Stimulated activated CD4-positive, alpha-beta T cell treated with anti-CD3 and anti-CD28 coated beads, Interleukin-15, amount 100 ng/mL, for 48 hours (primary cell): ENCODE measurements at regions not wholly inside any gene's neighbourhood (a gene's known extent, or its start where the extent isn't known, plus 50 kb on each side); places are given as distances from the start of the nearest gene placed in this dataset.
"Not testable (repeated sequence)": the region's sequence is repeated elsewhere in the genome, so short reads cannot be mapped to it uniquely, and the experiment has no call there.

Source experiments
- DNase-seq, 2 donors: peaks; one replicate each; pipeline ENCODE4 v3.0.0-alpha.2; 2020; ENCODE audit warnings: low read depth in 2 of 2

DNA sequence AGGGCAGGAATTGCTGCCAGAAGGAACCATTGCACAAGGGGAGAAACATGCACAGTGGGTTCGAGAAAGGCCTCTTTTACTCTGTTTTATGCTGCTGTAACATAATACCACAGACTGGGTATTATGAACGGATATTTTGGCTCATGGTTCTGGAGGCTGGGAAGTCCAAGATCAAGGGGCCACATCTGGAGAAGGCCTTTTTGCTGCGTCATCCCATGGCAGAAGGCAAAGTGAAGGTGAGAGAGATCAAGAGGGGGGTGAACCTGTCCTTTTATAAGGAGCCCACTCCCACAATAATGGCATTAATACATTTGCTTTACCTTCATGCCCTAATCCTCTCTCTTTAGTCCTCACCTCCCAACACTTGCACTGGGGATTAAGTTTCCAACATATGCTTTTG lies 136.9 kb upstream of the ALDH1B1 start:
- DNase-seq, result no peak

DNA sequence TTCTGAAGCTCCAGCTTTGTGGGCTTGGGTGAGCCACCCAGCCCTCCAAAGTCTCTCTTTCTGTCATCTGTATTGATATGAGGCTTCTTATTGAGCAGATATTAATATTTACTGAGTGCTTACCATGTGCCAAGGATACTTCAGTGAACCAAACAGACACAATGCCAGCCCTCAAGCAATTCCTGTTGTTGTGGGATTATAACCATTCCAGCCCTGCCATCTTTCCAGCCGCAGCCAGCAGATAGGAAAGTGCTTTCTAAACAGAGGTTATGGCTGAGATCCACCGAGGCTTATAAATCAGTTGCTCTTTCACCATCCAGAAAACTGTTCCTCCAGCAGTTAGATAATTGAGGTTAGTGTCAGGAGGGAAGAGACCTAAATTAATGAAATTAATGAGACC lies 137.7 kb upstream of the ALDH1B1 start:
- DNase-seq, result no peak

DNA sequence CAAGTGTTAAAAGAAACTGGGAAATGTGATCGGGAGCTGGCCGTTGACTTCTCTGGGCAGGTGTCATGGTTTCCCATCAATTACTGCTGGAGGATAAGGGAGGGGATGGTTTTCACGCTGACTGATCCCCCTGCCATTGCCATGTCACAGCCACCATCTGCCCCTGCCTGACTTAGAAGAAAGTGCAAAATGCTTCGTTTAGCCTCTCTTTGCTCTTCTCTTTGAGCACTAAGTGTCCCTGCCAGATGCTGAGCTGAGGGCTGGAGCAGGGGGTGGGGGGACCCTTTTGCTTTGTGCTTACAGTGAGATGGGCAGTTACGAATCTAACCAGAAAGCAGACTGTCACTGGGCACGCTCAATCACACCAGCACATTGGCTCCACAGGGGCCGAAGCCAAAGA lies 138.4 kb upstream of the ALDH1B1 start:
- no peak for DNase-seq

DNA sequence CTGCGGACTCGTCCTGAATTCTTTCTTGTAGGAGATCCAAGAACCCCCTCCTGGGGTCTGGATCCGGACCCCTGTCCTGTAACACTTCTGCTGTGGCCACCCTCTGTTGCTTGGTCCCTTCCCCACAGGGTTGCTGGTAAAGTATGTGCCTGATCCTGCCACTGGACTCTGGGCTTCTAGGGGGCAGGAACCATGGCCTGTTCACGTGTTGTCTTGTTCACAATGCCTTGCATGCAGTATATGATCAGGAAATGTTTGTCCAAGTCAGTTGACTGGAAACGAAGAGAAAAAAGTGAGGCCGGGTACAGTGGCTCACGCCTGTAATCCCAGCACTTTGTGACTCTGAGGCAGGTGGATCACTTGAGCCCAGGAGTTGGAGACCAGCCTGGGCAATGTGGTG lies 139.3 kb upstream of the ALDH1B1 start:
- no peak for DNase-seq

DNA sequence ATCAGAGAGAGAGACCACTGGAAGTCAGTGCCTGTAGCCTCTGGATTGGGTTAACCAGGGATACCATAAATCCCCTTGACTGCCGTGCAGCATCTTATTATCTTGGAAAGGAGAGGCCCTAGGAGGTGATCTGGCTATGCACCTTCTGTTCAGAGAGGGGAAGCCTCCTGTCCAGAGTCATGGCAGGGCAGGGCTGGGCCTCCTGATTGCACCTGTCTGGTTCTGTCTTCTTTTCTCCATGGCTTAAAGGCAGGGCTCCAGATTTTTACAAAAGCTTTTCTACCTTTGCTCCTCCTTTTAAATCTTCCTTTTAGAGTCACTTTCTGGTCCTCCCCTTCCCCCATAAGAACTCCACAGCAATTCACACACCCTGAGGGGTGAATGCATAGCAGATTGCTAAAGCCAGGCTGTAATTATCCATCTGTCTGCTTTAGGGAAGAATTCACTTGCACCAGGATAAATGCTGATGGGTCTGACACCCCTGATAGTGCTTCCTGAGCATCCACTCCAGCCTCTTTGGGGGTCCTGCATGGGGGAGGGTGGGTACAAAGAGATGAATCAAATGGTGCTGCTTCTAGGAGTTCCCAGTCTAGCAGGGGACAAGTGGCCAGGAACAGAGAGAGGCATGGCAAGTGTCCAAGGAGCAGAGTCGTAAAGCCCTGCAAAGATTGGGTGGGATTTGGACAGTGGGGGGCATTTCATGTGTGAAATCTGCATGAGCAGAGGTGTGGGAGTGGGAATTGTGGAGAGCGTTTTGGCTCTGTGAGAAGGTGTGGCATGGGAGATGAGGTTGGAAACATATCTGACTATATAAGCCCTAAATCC lies 141.3 kb upstream of the ALDH1B1 start:
- DNase-seq, result no peak

DNA sequence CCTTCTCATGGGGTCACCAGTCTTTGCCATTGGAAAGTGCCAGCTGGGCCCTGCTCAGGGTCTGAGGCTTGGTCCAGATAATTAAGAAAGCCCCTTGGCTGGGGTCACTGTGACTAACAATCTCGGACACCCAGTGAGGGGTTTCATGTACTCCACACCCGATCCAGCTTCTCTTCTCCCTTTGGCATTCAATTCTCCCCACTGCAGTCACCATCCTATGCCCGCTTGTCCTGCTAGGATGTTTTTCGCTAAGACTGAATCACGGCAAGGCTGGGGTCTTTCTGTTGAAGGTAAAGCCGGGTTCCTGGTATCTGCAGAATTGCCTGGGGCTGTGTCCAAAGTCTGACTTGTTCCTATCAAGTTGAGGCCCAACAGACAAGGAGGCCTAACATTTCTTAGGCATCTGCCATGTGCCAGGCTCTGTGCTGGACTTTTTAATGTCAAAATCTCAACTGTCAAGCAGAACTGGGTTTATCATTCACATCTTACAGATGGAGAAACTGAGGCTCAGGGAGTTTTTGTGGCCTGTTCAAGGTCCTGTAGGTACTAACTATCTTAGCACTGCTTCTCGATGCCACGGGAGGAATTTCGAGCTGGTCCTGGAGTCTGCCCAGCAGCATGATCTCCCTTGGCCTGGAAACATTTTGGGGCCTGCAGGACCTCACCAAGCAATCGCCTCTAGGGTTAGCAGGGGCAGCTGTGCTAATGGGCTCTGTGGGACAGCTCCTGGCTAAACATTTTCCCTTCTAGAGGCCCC lies 142.0 kb upstream of the ALDH1B1 start:
- no peak for DNase-seq

DNA sequence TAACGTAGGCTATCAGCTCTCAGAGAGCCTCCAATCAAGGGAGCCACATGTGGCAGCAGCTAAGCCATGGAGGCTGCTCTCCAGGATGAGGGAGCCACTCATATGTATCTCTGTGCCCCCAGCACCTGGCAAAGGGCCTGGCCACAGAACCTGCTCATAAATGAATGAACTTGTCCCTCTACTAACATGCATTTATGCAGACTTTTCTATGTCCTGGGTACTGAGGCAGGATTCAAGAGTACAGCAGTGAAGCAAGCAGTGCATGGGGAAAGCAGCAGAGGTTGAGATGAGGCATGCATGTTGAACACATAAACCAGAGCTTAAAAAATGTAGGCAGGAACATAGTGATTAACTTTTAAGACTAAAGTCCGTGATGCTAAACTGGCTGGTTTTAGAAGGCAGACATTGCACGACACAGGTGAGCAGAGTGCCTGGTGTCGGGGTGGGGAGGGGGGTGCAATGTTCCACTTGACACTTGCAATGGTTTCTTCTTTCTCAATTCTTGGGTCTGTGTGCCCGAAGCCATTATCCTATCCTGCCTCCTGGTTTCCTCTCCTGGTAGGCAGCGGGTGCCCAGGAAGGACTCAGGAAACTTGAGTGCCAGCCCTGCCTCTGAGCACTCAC lies 142.8 kb upstream of the ALDH1B1 start:
- DNase-seq, result no peak

DNA sequence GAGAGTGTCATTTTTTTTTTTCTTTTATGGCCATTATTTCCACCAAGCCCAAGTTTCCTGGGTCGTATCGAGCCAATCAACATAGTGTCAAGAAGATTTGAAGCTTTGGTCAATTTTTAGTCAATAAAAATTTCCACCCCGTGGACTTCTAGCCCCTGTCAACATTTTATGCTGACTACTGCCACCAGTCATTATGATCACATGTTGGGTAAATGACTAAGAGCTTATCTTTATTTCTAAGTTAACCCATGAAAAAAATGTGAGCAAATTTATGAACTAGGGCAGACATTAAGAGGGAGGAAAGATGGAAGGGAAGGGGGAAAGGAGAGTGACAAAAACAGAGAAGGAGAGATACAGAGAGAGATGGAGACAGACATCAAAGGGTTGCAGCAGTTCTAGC lies 143.5 kb upstream of the ALDH1B1 start:
- DNase-seq, result no peak

- DNase-seq, result no peak
Measured at GRCh38 chr9:38246833-38247232, 145.7 kb upstream of the ALDH1B1 start.

- no peak for DNase-seq
Measured at GRCh38 chr9:38244971-38245370, 147.5 kb upstream of the ALDH1B1 start.

- DNase-seq, result no peak
Measured at GRCh38 chr9:38243993-38244392, 148.5 kb upstream of the ALDH1B1 start.

- DNase-seq, result not testable (repeated sequence)
Measured at GRCh38 chr9:38242151-38242550, 150.4 kb upstream of the ALDH1B1 start.

- DNase-seq, result no peak
Measured at GRCh38 chr9:38240051-38240450, 152.5 kb upstream of the ALDH1B1 start.

DNA sequence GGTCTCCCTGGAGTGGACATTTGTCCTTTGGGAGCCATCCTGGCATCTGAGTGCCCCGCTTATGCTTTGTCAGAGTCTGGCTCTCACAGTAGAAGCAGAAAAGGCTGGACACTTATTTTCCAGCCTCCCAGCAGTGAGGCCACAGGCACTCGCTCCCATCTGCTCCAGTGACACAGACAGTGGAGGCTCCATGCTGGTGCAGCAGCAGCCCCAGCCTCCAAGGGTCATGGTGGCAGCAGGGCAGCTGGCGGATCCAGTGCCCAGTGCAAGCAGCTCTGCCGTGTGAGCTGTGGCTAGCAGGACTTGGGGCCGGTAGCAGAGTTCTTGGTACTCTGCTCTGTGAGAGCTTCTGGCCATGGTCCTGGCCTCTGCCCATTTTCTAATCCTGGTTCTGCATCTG lies 157.3 kb upstream of the ALDH1B1 start:
- DNase-seq, result no peak

DNA sequence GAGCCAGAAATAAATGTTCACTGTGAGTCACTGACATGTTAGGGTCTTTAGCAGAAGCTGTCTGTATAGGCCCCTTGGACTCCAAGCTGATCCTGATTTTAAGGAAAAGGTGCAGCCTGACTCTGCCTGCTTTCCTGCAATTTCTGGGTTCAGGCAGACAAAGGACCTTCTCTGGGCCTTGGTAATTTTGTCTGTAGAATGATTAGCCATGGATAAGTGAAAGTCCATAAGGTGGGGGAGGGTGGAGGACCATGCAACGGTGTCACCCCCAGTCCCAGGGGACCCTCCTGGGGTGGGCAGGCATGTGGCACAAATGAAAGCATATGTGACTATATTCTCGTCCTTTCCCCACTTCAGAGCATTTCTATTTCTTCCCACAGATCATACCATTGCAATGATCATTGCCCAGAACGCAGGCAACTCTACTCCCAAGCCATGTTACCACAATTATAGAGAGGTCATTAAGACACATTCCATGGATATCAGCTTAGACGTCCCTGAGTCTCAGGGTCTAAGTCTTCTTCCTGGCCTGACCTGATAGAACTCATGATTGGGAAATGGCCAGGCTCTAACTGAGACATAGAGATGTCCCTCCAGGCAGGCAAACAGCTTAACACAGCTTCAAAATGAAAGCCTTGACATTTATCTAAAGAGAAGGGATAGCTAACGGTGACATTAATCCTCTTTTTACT lies 157.9 kb upstream of the ALDH1B1 start:
- DNase-seq, result no peak

DNA sequence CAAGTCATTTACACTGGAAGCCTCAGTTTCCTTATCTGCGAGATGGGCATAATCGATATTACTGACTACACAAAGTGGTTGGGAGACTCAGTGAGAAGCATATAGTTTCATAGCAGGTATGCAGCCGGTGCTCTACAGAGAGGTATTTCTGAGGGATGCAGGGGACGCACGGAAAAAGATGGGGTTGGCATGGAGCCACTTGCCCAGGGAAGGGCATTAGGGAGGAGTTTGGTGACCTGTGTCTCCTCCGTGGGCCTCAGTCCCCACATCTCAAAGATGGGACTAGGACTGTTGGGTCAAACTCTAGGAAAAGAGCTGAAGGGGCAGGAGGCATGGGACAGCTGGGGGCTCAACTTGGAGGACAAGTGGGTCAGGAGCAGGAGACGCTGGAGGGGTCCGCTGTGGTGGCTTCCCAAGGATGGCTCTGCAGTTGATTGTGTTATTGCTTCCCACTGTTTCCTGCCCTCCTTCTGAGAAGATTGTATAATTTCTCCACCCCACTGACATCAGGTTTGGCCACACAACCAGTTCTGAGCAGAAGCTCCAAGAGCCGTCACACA lies 158.6 kb upstream of the ALDH1B1 start:
- DNase-seq, result no peak

GRCh38 chr9:38233343-38233742 lies 159.2 kb upstream of the ALDH1B1 start:
- DNase-seq, result no peak

GRCh38 chr9:38232895-38233294 lies 159.6 kb upstream of the ALDH1B1 start:
- DNase-seq, result no peak

GRCh38 chr9:38229504-38230155 lies 160.6 kb upstream of the SHB start:
- no peak for DNase-seq

GRCh38 chr9:38229104-38229500 lies 160.1 kb upstream of the SHB start:
- no peak for DNase-seq

- no peak for DNase-seq
Measured at GRCh38 chr9:38228331-38229103, 159.5 kb upstream of the SHB start.
